OCI-LY1 (cell line): ENCODE measurements at regions not wholly inside any gene's neighbourhood (a gene's known extent, or its start where the extent isn't known, plus 50 kb on each side); places are given as distances from the start of the nearest gene placed in this dataset.
"Not testable (repeated sequence)": the region's sequence is repeated elsewhere in the genome, so short reads cannot be mapped to it uniquely, and the experiment has no call there.

Source experiments
- H2AFZ ChIP-seq: fragments of 200-600 bp; sonication (generic), shearing (Covaris generic); 2 replicates; pipeline ENCODE4 v1.6.0; 2014; ENCODE audit warnings: antibody characterized with exemption, mild to moderate bottlenecking, low read length
- H3F3A ChIP-seq: fragments of 200-600 bp; sonication (generic), shearing (Covaris generic); 2 replicates; pipeline ENCODE4 v1.6.0; 2014; ENCODE audit warnings: mild to moderate bottlenecking, antibody characterized with exemption, low read length, moderate library complexity; ENCODE audit not compliant: insufficient read depth
- H3K27ac ChIP-seq: fragments of 200-600 bp; sonication (generic); 2 replicates; pipeline ENCODE4 v1.5.1; 2014; ENCODE audit warnings: low read length, mixed run types, mild to moderate bottlenecking, low read depth; ENCODE audit not compliant: poor library complexity, severe bottlenecking
- H3K27me3 ChIP-seq: fragments of 200-600 bp; sonication (generic); 2 replicates; pipeline ENCODE4 v1.6.0; 2014; ENCODE audit warnings: antibody characterized with exemption, mild to moderate bottlenecking, low read length, moderate library complexity; ENCODE audit not compliant: insufficient read depth
- H3K36me3 ChIP-seq: fragments of 200-600 bp; sonication (generic); 2 replicates; pipeline ENCODE4 v1.6.1; 2014; ENCODE audit warnings: mild to moderate bottlenecking, antibody characterized with exemption, low read length, moderate library complexity, mixed read lengths; ENCODE audit not compliant: insufficient read depth
- H3K4me1 ChIP-seq: fragments of 200-600 bp; sonication (generic); 2 replicates; pipeline ENCODE4 v1.5.1; 2014; ENCODE audit warnings: mild to moderate bottlenecking, low read length, moderate library complexity; ENCODE audit not compliant: insufficient read depth, severe bottlenecking
- H3K4me2 ChIP-seq: fragments of 200-600 bp; sonication (generic), shearing (Covaris generic); 2 replicates; pipeline ENCODE4 v1.6.1; 2014; ENCODE audit warnings: low read length
- H3K4me3 ChIP-seq: fragments of 200-600 bp; sonication (generic); 2 replicates; pipeline ENCODE4 v1.5.1; 2014; ENCODE audit warnings: low read length, low read depth, mild to moderate bottlenecking, mixed read lengths; ENCODE audit not compliant: poor library complexity, severe bottlenecking
- H3K79me2 ChIP-seq: fragments of 200-600 bp; shearing (Covaris generic); 2 replicates; pipeline ENCODE4 v1.6.1; 2016; ENCODE audit warnings: mixed run types, low read length, mixed read lengths; ENCODE audit not compliant: insufficient read depth
- H3K9ac ChIP-seq: fragments of 200-600 bp; sonication (generic), shearing (Covaris generic); 2 replicates; pipeline ENCODE4 v1.6.1; 2014; ENCODE audit warnings: mild to moderate bottlenecking, low read length, mixed read lengths
- H3K9me2 ChIP-seq: fragments of 200-600 bp; sonication (generic), shearing (Covaris generic); 2 replicates; pipeline ENCODE4 v1.6.1; 2014; ENCODE audit warnings: low read depth, mild to moderate bottlenecking, low read length, mixed read lengths
- H3K9me3 ChIP-seq: fragments of 200-600 bp; shearing (Covaris generic); 2 replicates; pipeline ENCODE4 v1.6.1; 2014; ENCODE audit warnings: low read length, mixed read lengths
- H4K20me1 ChIP-seq: fragments of 200-600 bp; sonication (generic), shearing (Covaris generic); 2 replicates; pipeline ENCODE4 v1.6.0; 2016; ENCODE audit warnings: mild to moderate bottlenecking, low read length; ENCODE audit not compliant: insufficient read depth
- EZH2 ChIP-seq: fragments of 200-600 bp; sonication (generic), shearing (Covaris generic); IDR thresholded peaks from 2 replicates; pipeline ENCODE4 v1.8.0; 2017; ENCODE audit warnings: borderline replicate concordance, mixed run types, mild to moderate bottlenecking, antibody characterized with exemption, low read length, moderate library complexity, mixed read lengths
- TF ChIP-seq, protein P1 (sequence below): fragments of 200-600 bp; sonication (generic), shearing (Covaris generic); IDR thresholded peaks from 2 replicates; pipeline ENCODE4 v1.5.1; 2017; ENCODE audit warnings: mild to moderate bottlenecking, antibody characterized with exemption, low read length, moderate library complexity, mixed read lengths

DNA sequence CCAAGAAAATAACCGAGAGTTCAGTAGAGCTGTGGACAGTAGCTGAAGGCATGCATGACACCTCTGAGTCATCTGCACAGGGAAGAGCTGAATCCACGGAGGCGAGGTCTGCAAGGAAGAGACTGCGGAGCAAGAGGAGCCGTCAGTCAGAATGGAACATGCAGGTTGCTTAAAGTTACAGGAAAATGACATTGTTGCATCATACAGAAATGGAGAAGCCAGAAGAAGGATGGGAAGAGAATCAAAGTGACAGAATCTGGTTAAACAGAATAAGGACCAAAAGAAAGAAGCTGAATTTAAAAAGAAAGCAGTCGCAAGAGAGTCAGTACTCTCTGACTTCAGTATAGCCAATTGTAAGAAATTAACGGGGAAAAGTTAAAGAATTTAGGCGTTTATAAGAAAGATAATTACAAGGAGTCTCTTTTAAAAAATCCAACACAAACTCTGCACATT, 533.8 kb downstream of the ADCYAP1 start:
- Histone ChIP-seq H3K9me2 (no peaks in the 10 kb centered on the region), H3K4me2 (no peak overlapping the region), H3K36me3 (no peaks in the 10 kb centered on the region), H3K27me3 (no peaks in the 10 kb centered on the region), H3F3A (no peaks in the 10 kb centered on the region), H3K4me3 (no peak overlapping the region), H3K9ac (no peak overlapping the region), H3K9me3 (no peaks in the 10 kb centered on the region), H3K79me2 (no peaks in the 10 kb centered on the region), H2AFZ (no peak overlapping the region), H3K27ac (no peak overlapping the region), H3K4me1 (no peaks in the 10 kb centered on the region), H4K20me1 (no peaks in the 10 kb centered on the region)
- TF ChIP-seq, protein P1, sequence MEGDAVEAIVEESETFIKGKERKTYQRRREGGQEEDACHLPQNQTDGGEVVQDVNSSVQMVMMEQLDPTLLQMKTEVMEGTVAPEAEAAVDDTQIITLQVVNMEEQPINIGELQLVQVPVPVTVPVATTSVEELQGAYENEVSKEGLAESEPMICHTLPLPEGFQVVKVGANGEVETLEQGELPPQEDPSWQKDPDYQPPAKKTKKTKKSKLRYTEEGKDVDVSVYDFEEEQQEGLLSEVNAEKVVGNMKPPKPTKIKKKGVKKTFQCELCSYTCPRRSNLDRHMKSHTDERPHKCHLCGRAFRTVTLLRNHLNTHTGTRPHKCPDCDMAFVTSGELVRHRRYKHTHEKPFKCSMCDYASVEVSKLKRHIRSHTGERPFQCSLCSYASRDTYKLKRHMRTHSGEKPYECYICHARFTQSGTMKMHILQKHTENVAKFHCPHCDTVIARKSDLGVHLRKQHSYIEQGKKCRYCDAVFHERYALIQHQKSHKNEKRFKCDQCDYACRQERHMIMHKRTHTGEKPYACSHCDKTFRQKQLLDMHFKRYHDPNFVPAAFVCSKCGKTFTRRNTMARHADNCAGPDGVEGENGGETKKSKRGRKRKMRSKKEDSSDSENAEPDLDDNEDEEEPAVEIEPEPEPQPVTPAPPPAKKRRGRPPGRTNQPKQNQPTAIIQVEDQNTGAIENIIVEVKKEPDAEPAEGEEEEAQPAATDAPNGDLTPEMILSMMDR: no peak
- no peak for TF ChIP-seq EZH2

DNA sequence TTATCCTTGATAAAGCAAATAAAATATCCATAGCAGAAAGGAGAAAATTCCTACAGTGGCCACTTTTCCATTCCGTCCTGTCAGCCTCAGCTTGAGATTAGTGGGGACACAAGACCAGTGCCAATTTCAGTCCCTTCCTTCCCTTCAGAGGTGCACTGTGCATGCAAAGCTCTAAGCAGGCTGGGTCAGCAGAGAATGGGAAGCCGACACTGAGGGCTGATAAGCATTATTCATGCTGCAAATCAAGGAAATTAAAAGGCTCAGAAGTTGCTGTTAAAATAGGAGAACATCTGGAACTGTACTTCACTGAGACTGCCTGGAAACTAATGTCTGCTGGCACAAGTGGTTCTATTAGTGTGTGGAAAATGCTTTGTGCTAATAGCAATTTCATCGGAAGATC, 534.3 kb downstream of the ADCYAP1 start:
- no peak overlapping the region for H3K4me3 ChIP-seq
- H2AFZ ChIP-seq: no peak overlapping the region
- H3K9me2 ChIP-seq: no peaks in the 10 kb centered on the region
- no peaks in the 10 kb centered on the region for H3F3A ChIP-seq
- H3K9me3 ChIP-seq: no peaks in the 10 kb centered on the region
- no peaks in the 10 kb centered on the region for H4K20me1 ChIP-seq
- H3K27me3 ChIP-seq: no peaks in the 10 kb centered on the region
- H3K4me2 ChIP-seq: no peak overlapping the region
- H3K9ac ChIP-seq: no peak overlapping the region
- no peak for TF ChIP-seq EZH2
- TF ChIP-seq, protein P1: no peak
- no peaks in the 10 kb centered on the region for H3K79me2 ChIP-seq
- no peaks in the 10 kb centered on the region for H3K36me3 ChIP-seq
- no peaks in the 10 kb centered on the region for H3K4me1 ChIP-seq
- H3K27ac ChIP-seq: no peak overlapping the region

DNA sequence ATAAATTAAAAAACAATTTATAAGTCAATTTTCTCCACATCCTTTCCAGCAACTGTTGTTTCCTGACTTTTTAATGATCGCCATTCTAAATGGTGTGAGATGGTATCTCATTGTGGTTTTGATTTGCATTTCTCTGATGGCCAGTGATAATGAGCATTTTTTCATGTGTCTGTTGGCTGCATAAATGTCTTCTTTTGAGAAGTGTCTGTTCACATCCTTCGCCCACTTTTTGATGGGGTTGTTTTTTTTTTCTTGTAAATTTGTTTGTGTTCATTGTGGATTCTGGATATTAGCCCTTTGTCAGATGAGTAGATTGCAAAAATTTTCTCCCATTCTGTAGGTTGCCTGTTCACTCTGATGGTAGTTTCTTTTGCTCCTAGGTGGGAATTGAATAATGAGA, 539.4 kb downstream of the ADCYAP1 start:
- not testable (repeated sequence) for H3K27me3 ChIP-seq, H4K20me1 ChIP-seq, H3K4me2 ChIP-seq

DNA sequence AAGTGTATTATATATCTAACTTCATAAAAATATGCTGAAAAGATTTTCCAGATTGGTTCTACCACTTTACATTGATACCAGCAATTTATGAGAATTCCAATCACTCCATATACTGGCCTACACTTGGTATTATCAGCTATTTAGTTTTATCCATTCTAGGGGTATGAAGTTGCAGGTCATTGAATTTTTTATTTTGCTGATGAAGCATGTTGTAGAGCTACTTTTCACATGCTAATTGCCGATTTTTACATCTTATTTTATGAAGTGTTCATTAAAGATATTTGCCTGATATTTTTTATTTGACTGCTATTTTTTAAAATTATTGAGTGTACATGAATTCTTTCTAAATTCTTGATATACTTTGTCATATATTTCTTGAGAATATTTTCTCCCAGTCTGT, 542.1 kb downstream of the ADCYAP1 start:
- Histone ChIP-seq H3K4me1 (no peaks in the 10 kb centered on the region), H3K36me3 (no peaks in the 10 kb centered on the region), H4K20me1 (no peaks in the 10 kb centered on the region), H3K27ac (no peak overlapping the region), H2AFZ (no peak overlapping the region), H3K9me3 (no peaks in the 10 kb centered on the region), H3K27me3 (no peaks in the 10 kb centered on the region), H3F3A (no peaks in the 10 kb centered on the region), H3K9ac (no peak overlapping the region), H3K4me3 (no peak overlapping the region), H3K9me2 (no peaks in the 10 kb centered on the region), H3K4me2 (no peak overlapping the region), H3K79me2 (no peaks in the 10 kb centered on the region)
- TF ChIP-seq, protein P1: no peak

More for the DNA sequence above, 539.4 kb downstream of the ADCYAP1 start:
- H3K4me1 ChIP-seq, H3K4me3 ChIP-seq, H3K27ac ChIP-seq, H3K36me3 ChIP-seq, H3K9me3 ChIP-seq, H3K9ac ChIP-seq, H3K9me2 ChIP-seq, H3K79me2 ChIP-seq, H3F3A ChIP-seq, H2AFZ ChIP-seq: not testable (repeated sequence)
